OCI-M2 (cell line): ENCODE measurements at regions not wholly inside any gene's neighbourhood (a gene's known extent, or its start where the extent isn't known, plus 50 kb on each side); places are given as distances from the start of the nearest gene placed in this dataset.
"Not testable (repeated sequence)": the region's sequence is repeated elsewhere in the genome, so short reads cannot be mapped to it uniquely, and the experiment has no call there.

ENCODE experiments used
- DNase-seq: peaks from one replicate; lab custom pipeline; 2025; ENCODE audit not compliant: unreplicated experiment; lab: John Stamatoyannopoulos, UW

- no peak for DNase-seq
These were observed 288.2 kb upstream of the HS6ST1 start for GRCh38 chr2:128606837-128607236.

- DNase-seq = no peak
These were observed 288.8 kb upstream of the HS6ST1 start for GRCh38 chr2:128607440-128607839.

GRCh38 chr2:128607911-128608506 lies 289.3 kb upstream of the HS6ST1 start:
- DNase-seq = no peak

- no peak for DNase-seq
These were observed 290.5 kb upstream of the HS6ST1 start for GRCh38 chr2:128608921-128609880.

GRCh38 chr2:128610496-128610895 lies 291.8 kb upstream of the HS6ST1 start:
- no peak for DNase-seq

- no peak for DNase-seq
These were observed 293.0 kb upstream of the HS6ST1 start for GRCh38 chr2:128611421-128612320.

- DNase-seq = no peak
These were observed 294.0 kb upstream of the HS6ST1 start for GRCh38 chr2:128612628-128613027.

GRCh38 chr2:128613351-128613750 lies 294.7 kb upstream of the HS6ST1 start:
- DNase-seq = no peak

GRCh38 chr2:128613876-128614275 lies 295.2 kb upstream of the HS6ST1 start:
- DNase-seq = no peak

GRCh38 chr2:128614907-128615306 lies 296.2 kb upstream of the HS6ST1 start:
- not testable (repeated sequence) for DNase-seq

- DNase-seq = no peak
These were observed 296.9 kb upstream of the HS6ST1 start for GRCh38 chr2:128615571-128615970.

GRCh38 chr2:128617029-128617590 lies 298.4 kb upstream of the HS6ST1 start:
- DNase-seq = no peak

- DNase-seq = no peak
These were observed 299.0 kb upstream of the HS6ST1 start for GRCh38 chr2:128617661-128618060.

- DNase-seq = no peak
These were observed 300.0 kb upstream of the HS6ST1 start for GRCh38 chr2:128618642-128619041.

GRCh38 chr2:128619471-128620325 lies 301.0 kb upstream of the HS6ST1 start:
- DNase-seq = no peak

GRCh38 chr2:128621074-128621473 lies 302.4 kb upstream of the HS6ST1 start:
- DNase-seq = no peak

GRCh38 chr2:128622371-128622770 lies 303.7 kb upstream of the HS6ST1 start:
- no peak for DNase-seq

- DNase-seq = no peak
These were observed 304.4 kb upstream of the HS6ST1 start for GRCh38 chr2:128622955-128623620.
